ENCODE measurements at regions not wholly inside any gene's neighbourhood (a gene's known extent, or its start where the extent isn't known, plus 50 kb on each side); places are given as distances from the start of the nearest gene placed in this dataset.

DNA sequence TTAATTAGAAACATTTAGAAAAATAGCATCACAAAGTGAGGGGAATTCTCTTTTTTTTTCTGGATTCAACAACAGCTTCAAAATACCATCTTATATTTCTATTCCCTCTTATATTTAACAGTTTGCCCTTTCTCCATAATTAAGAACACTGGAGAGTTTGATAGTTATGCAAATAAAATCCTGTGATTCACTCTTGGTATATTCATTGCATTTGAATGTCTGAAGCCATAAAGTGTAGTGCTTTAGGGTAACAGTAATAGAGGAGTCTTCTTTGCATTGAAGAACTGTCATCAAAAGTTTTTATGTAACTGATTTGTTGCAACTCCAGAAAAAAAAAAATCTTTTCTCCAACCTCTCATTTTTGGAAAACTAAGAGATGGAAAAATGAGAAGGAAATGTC lies 352.0 kb upstream of the GALNTL6 start:
- Histone ChIP-seq H3K79me2 (ENCODE audit: control insufficient read depth, insufficient read depth, low read length) (no peaks in the 10 kb centered on the region), H3K4me2 (ENCODE audit: control insufficient read depth, extremely low read depth, insufficient read depth, low read depth, low read length) (no peak overlapping the region), H3K27me3 (ENCODE audit: control insufficient read depth, extremely low read depth, insufficient read depth, low read length) (no peaks in the 10 kb centered on the region), H3K4me1 (ENCODE audit: control insufficient read depth, extremely low read depth, insufficient read depth, low read length) (no peaks in the 10 kb centered on the region), H3K9me3 (ENCODE audit: control insufficient read depth, low read depth, low read length) (no peaks in the 10 kb centered on the region), H4K20me1 (ENCODE audit: control insufficient read depth, extremely low read depth, insufficient read depth, low read length) (no peaks in the 10 kb centered on the region), H3K9ac (ENCODE audit: control insufficient read depth, extremely low read depth, insufficient read depth, low read length) (no peak overlapping the region), H3K36me3 (ENCODE audit: control insufficient read depth in 2 of 2, extremely low read depth in 1 of 2, insufficient read depth in 2 of 2, low read length in 2 of 2) (no peaks in the 10 kb centered on the region), H3K27ac (ENCODE audit: control insufficient read depth, insufficient read depth, low read length) (no peak overlapping the region), H2AFZ (ENCODE audit: control insufficient read depth, low read length) (no peak overlapping the region), H3K9me1 (ENCODE audit: control insufficient read depth, extremely low read depth, insufficient read depth, low read length) (no peaks in the 10 kb centered on the region), H3K4me3 (ENCODE audit: control insufficient read depth in 2 of 3, extremely low read depth in 1 of 3, insufficient read depth in 2 of 3, low read depth in 1 of 3, low read length in 3 of 3) (no peak overlapping the region)
- dilution Hi-C loops (cut with MboI; ENCODE audit: extremely low pct_ligation_motif_present, low sequenced_read_pairs): no loop called here
- no peak for DNase-seq (ENCODE audit: low read depth, low spot score)
- TF ChIP-seq CTCF (optimal IDR thresholded peaks at IDR 0.05 in 1 of 3, IDR thresholded peaks at IDR 0.05 in 1 of 3, conservative IDR thresholded peaks at IDR 0.05 in 1 of 3; ENCODE audit: extremely low read depth in 1 of 3, insufficient read depth in 2 of 3, low read length in 3 of 3) (no peak), EZH2 (IDR thresholded peaks at IDR 0.05; ENCODE audit: low read length) (no peak)
- no peak for FAIRE-seq

DNA sequence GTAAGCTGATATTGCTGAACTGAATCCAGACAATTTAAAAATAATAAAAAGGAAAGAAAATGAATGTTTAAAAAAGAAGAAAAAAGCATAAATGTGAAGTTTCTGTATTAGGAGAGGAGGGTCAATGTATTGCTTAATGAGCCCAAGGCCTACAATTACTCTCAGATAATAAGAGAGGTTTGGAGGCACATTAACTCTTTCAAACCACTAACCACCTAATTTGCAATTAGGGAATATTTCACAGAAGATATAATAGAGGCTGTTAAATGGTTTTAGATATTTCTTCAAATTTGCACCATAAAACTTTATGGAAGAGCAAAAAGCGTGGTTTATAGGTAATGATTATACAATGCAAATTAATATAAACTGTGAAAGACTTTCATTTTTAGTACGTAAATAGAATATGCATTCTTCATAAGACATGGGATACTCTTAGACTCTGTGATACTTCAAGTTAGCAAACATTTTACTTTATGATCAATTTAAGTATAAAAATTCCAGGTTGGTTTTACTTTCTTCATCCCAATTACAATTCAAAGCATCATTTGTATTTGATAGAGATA lies 364.2 kb upstream of the GALNTL6 start:
- H3K27me3 ChIP-seq (ENCODE audit: control insufficient read depth, extremely low read depth, insufficient read depth, low read length): no peaks in the 10 kb centered on the region
- H3K9ac ChIP-seq (ENCODE audit: control insufficient read depth, extremely low read depth, insufficient read depth, low read length): no peak overlapping the region
- H3K4me2 ChIP-seq (ENCODE audit: control insufficient read depth, extremely low read depth, insufficient read depth, low read depth, low read length): no peak overlapping the region
- no peak overlapping the region for H3K4me3 ChIP-seq (ENCODE audit: control insufficient read depth in 2 of 3, extremely low read depth in 1 of 3, insufficient read depth in 2 of 3, low read depth in 1 of 3, low read length in 3 of 3)
- FAIRE-seq (no peak), DNase-seq (ENCODE audit: low read depth, low spot score) (no peak)
- H2AFZ ChIP-seq (ENCODE audit: control insufficient read depth, low read length): no peak overlapping the region
- H4K20me1 ChIP-seq (ENCODE audit: control insufficient read depth, extremely low read depth, insufficient read depth, low read length): no peaks in the 10 kb centered on the region
- no peaks in the 10 kb centered on the region for H3K9me3 ChIP-seq (ENCODE audit: control insufficient read depth, low read depth, low read length)
- no peaks in the 10 kb centered on the region for H3K4me1 ChIP-seq (ENCODE audit: control insufficient read depth, extremely low read depth, insufficient read depth, low read length)
- H3K27ac ChIP-seq (ENCODE audit: control insufficient read depth, insufficient read depth, low read length): no peak overlapping the region
- dilution Hi-C loops (cut with MboI; ENCODE audit: extremely low pct_ligation_motif_present, low sequenced_read_pairs): no loop called here
- H3K9me1 ChIP-seq (ENCODE audit: control insufficient read depth, extremely low read depth, insufficient read depth, low read length): no peaks in the 10 kb centered on the region
- no peak for TF ChIP-seq CTCF (optimal IDR thresholded peaks at IDR 0.05 in 1 of 3, IDR thresholded peaks at IDR 0.05 in 1 of 3, conservative IDR thresholded peaks at IDR 0.05 in 1 of 3; ENCODE audit: extremely low read depth in 1 of 3, insufficient read depth in 2 of 3, low read length in 3 of 3)
- TF ChIP-seq EZH2 (IDR thresholded peaks at IDR 0.05; ENCODE audit: low read length): no peak
- no peaks in the 10 kb centered on the region for H3K36me3 ChIP-seq (ENCODE audit: control insufficient read depth in 2 of 2, extremely low read depth in 1 of 2, insufficient read depth in 2 of 2, low read length in 2 of 2)
- H3K79me2 ChIP-seq (ENCODE audit: control insufficient read depth, insufficient read depth, low read length): no peaks in the 10 kb centered on the region
